ENCODE measurements at regions not wholly inside any gene's neighbourhood (a gene's known extent, or its start where the extent isn't known, plus 50 kb on each side); places are given as distances from the start of the nearest gene placed in this dataset.

GRCh38 chr11:47912843-47913437 is 64.8 kb upstream of the NUP160 start:
- DNase-seq (ENCODE audit: low spot score) = no peak
- ChIA-PET POLR2A (ENCODE audit: low non-redundant PET) (no interaction called here), CTCF (no interaction called here)
- TF ChIP-seq CTCF (conservative IDR thresholded peaks at IDR 0.05; ENCODE audit: low read depth) = no peak
- no peak overlapping the region for H3K27ac ChIP-seq

DNA sequence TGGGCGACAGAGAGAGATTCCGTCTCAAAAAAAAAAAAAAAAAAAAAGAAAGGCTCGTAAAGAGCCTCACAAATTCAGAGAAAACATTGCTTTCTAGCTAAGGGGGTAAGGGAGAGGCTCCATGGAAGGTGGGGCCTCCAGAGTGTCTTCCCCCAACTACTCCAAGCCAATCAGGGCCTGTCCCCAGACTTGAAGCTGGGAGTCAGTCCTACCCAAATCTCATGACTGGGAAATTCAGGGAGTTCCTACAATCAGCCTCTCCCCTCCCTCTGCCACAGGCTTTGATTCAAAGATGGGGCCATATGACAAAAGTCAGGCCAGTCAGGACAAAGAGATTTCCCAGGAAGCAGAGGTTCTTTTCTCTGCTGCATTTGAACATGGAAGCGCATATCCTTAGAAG is 63.0 kb upstream of the NUP160 start:
- DNase-seq (ENCODE audit: low spot score) = no peak
- H3K27ac ChIP-seq = no peak overlapping the region
- ChIA-PET CTCF (no interaction called here), POLR2A (ENCODE audit: low non-redundant PET) (no interaction called here)
- TF ChIP-seq CTCF (conservative IDR thresholded peaks at IDR 0.05; ENCODE audit: low read depth) = no peak

GRCh38 chr11:47908198-47908597 is 60.0 kb upstream of the NUP160 start:
- CTCF ChIA-PET = no interaction called here
- POLR2A ChIA-PET (ENCODE audit: low non-redundant PET) = no interaction called here
- H3K27ac ChIP-seq = no peak overlapping the region
- TF ChIP-seq CTCF (conservative IDR thresholded peaks at IDR 0.05; ENCODE audit: low read depth) = no peak
- DNase-seq (ENCODE audit: low spot score) = no peak

GRCh38 chr11:47907499-47907898 is 59.3 kb upstream of the NUP160 start:
- H3K27ac ChIP-seq = no peak overlapping the region
- CTCF ChIA-PET = interaction anchor here (0.6 kb wide), 1 partner anchor 42 kb away, joined by 3 read pairs; no protein-coding TSS in a partner anchor
- no peak for TF ChIP-seq CTCF (conservative IDR thresholded peaks at IDR 0.05; ENCODE audit: low read depth)
- no peak for DNase-seq (ENCODE audit: low spot score)
- POLR2A ChIA-PET (ENCODE audit: low non-redundant PET) = no interaction called here

- POLR2A ChIA-PET (ENCODE audit: low non-redundant PET) = no interaction called here
- CTCF ChIA-PET = no interaction called here
- TF ChIP-seq CTCF (conservative IDR thresholded peaks at IDR 0.05; ENCODE audit: low read depth) = no peak
- DNase-seq (ENCODE audit: low spot score) = no peak
- H3K27ac ChIP-seq = no peak overlapping the region
These were observed 57.9 kb upstream of the NUP160 start for GRCh38 chr11:47906066-47906465.

DNA sequence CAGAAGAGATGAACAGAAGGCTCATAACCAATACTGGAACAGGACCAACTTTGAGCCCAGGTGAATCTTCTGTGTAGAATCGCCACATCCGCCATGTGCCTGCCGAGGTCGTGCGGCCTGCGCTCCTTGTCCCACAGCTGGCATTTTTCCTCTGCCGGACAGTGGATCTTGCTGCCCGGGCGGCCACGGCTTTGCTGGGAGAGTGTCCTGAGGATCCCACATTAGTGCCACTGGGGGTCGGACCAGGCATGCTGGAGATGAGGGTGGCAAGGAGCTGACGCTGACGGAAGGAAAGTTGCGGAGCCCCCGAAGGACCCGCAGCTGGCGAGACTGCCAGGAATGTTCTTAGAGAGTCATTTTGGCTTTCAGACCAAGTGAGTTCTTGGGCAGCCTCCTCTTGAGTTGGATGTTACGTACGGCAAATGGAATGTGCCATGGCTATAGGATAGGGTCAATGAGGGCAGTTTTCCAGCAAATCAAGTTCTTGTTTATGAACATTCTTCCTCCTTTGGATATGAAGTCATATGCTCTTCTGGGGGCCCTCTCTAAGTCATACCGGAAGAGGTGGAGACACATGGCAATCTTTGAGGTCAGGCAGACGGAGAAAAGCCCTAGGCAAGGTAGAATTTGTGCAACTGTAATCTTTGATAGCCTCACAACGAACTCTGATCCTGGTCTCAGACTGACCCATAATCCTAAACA is 57.4 kb upstream of the NUP160 start:
- ChIA-PET POLR2A (ENCODE audit: low non-redundant PET) (no interaction called here), CTCF (no interaction called here)
- DNase-seq (ENCODE audit: low spot score) = peak; percentile 27
- no peak for TF ChIP-seq CTCF (conservative IDR thresholded peaks at IDR 0.05; ENCODE audit: low read depth)
- H3K27ac ChIP-seq = no peak overlapping the region
